GM21447 (cell line): ENCODE measurements at regions not wholly inside any gene's neighbourhood (a gene's known extent, or its start where the extent isn't known, plus 50 kb on each side); places are given as distances from the start of the nearest gene placed in this dataset.

ENCODE experiments used
- ATAC-seq: cut with Tn5 transposase; IDR thresholded peaks from one replicate; pipeline ENCODE4 v1.9.1; 2021; ENCODE audit not compliant: unreplicated experiment

GRCh38 chr12:75908961-75909605, 122.5 kb downstream of the PHLDA1 start:
- no peak for ATAC-seq

GRCh38 chr12:75905922-75906321, 125.7 kb downstream of the PHLDA1 start:
- ATAC-seq = no peak

GRCh38 chr12:75900781-75901254, 130.8 kb downstream of the PHLDA1 start:
- ATAC-seq = no peak

GRCh38 chr12:75900226-75900625, 131.3 kb downstream of the PHLDA1 start:
- ATAC-seq = no peak

GRCh38 chr12:75894965-75895754, 136.4 kb downstream of the PHLDA1 start:
- no peak for ATAC-seq

- no peak for ATAC-seq
Observed at GRCh38 chr12:75893765-75894164, 137.8 kb downstream of the PHLDA1 start.

GRCh38 chr12:75892731-75893408, 138.7 kb downstream of the PHLDA1 start:
- ATAC-seq = no peak

GRCh38 chr12:75891072-75891471, 140.5 kb downstream of the PHLDA1 start:
- ATAC-seq = no peak

- ATAC-seq = no peak
Observed at GRCh38 chr12:75890660-75891059, 140.9 kb downstream of the PHLDA1 start.

GRCh38 chr12:75890141-75890540, 141.4 kb downstream of the PHLDA1 start:
- ATAC-seq = no peak

- no peak for ATAC-seq
Observed at GRCh38 chr12:75888874-75889613, 142.5 kb downstream of the PHLDA1 start.

- ATAC-seq = no peak
Observed at GRCh38 chr12:75888399-75888798, 143.2 kb downstream of the PHLDA1 start.

GRCh38 chr12:75887979-75888378, 143.6 kb downstream of the PHLDA1 start:
- ATAC-seq = no peak

- no peak for ATAC-seq
Observed at GRCh38 chr12:75884465-75884985, 147.1 kb downstream of the PHLDA1 start.

GRCh38 chr12:75883241-75883640, 148.3 kb downstream of the PHLDA1 start:
- ATAC-seq = no peak

GRCh38 chr12:75882421-75882820, 149.2 kb downstream of the PHLDA1 start:
- ATAC-seq = no peak

GRCh38 chr12:75881920-75882319, 149.7 kb downstream of the PHLDA1 start:
- ATAC-seq = no peak

GRCh38 chr12:75877763-75878621, 153.6 kb downstream of the PHLDA1 start:
- ATAC-seq = no peak

GRCh38 chr12:75876832-75877762, 154.5 kb downstream of the PHLDA1 start:
- no peak for ATAC-seq
